ENCODE measurements at regions not wholly inside any gene's neighbourhood (a gene's known extent, or its start where the extent isn't known, plus 50 kb on each side); places are given as distances from the start of the nearest gene placed in this dataset.

GRCh38 chr9:75823151-75823550, 67.3 kb upstream of the PCSK5 start:
- no peak overlapping the region for H3K23ac ChIP-seq (ENCODE audit: insufficient read length, low read depth, low read length)
- peaks cover 6 to 20% of the 10 kb centered on the region in 2 experiments; a peak in 4 of 5 replicates for H3K9me3 Mint-ChIP-seq
- WGBS (ENCODE audit: extremely low coverage, insufficient read length, low lambda C conversion rate): no CpG with 5 or more reads among the region's 2 CpGs
- H3K4me1 Mint-ChIP-seq: no peaks in the 10 kb centered on the region
- H3K27ac ChIP-seq (ENCODE audit: insufficient read length, low read depth, low read length): no peak overlapping the region
- H3K79me2 ChIP-seq (ENCODE audit: insufficient read depth, low read length): no peaks in the 10 kb centered on the region
- no peak overlapping the region for H3K27ac Mint-ChIP-seq
- H4K91ac ChIP-seq (ENCODE audit: insufficient read length, low read depth, low read length): no peak overlapping the region
- H3T11ph ChIP-seq (ENCODE audit: low read length): no peak overlapping the region
- no peaks in the 10 kb centered on the region; the same call in 1 of the 2 replicates for H3K27me3 Mint-ChIP-seq (ENCODE audit: low read depth)
- H3K27me3 ChIP-seq (ENCODE audit: insufficient read depth, low read length): no peaks in the 10 kb centered on the region
- H3K36me3 Mint-ChIP-seq (ENCODE audit: insufficient read depth in 1 of 3, low read depth in 3 of 3): peaks cover 0 to 5% (median 2%) of the 10 kb centered on the region in 3 experiments; a peak in 2 of 7 replicates
- DNase-seq: no peak
- no peak overlapping the region for H3K9ac ChIP-seq (ENCODE audit: extremely low read depth, insufficient read length, low read length)
- no peak overlapping the region for H4K8ac ChIP-seq (replicated peaks; ENCODE audit: insufficient read length, low read depth, low read length)
- no peak overlapping the region for H3K4ac ChIP-seq (ENCODE audit: low read depth, low read length)
- no peak overlapping the region for H4K5ac ChIP-seq (ENCODE audit: insufficient read length, low read depth, low read length)
- no peak overlapping the region for H3K4me2 ChIP-seq (ENCODE audit: insufficient read depth, insufficient read length, low read length)
- no peak overlapping the region for H2BK20ac ChIP-seq (ENCODE audit: low read depth, low read length, poor library complexity, severe bottlenecking)
- H3K56ac ChIP-seq (ENCODE audit: insufficient read length, low read depth, low read length): no peak overlapping the region
- no peaks in the 10 kb centered on the region for H4K20me1 ChIP-seq (ENCODE audit: control insufficient read depth, insufficient read depth, insufficient read length)
- no peak overlapping the region for H3K4me3 Mint-ChIP-seq
- no peak overlapping the region for H3K18ac ChIP-seq (ENCODE audit: insufficient read length, low read depth, low read length)
- H3K23me2 ChIP-seq (ENCODE audit: insufficient read length, low read depth, low read length, poor library complexity, severe bottlenecking): no peaks in the 10 kb centered on the region
- TF ChIP-seq CTCF (conservative IDR thresholded peaks at IDR 0.05): no peak
- H3K9me3 ChIP-seq (ENCODE audit: control insufficient read depth, low read depth, low read length): no peaks in the 10 kb centered on the region
- H3K14ac ChIP-seq (ENCODE audit: insufficient read depth, low read length): no peak overlapping the region
- no peaks in the 10 kb centered on the region for H3K79me1 ChIP-seq (ENCODE audit: insufficient read depth, low read depth, low read length, poor library complexity, severe bottlenecking)
- no peak overlapping the region for H2BK5ac ChIP-seq (ENCODE audit: insufficient read length, low read length)
- H2BK12ac ChIP-seq (ENCODE audit: insufficient read length, low read depth, low read length): no peak overlapping the region
- H2BK15ac ChIP-seq (ENCODE audit: low read depth, low read length): no peak overlapping the region
- no peak overlapping the region for H2AFZ ChIP-seq (ENCODE audit: low read length)
- H3K4me1 ChIP-seq (ENCODE audit: insufficient read depth, low read length): no peaks in the 10 kb centered on the region
- H2AK5ac ChIP-seq (ENCODE audit: insufficient read length, low read length): no peak overlapping the region
- H2BK120ac ChIP-seq (ENCODE audit: low read depth, low read length, poor library complexity, severe bottlenecking): no peak overlapping the region

All from H9 (cell line).